Stomach (tissue), 4 donors: ENCODE measurements at regions not wholly inside any gene's neighbourhood (a gene's known extent, or its start where the extent isn't known, plus 50 kb on each side); places are given as distances from the start of the nearest gene placed in this dataset.

Experiments used
- CTCF ChIP-seq, 7 experiments: fragments of 450-650 bp in 4 of 7; fragments of 200-600 bp in 3 of 7; sonication (generic) in 3 of 7; IDR thresholded peaks; one replicate each; pipeline ENCODE4 v1.5.1; 2016 to 2019; ENCODE audit warnings: antibody characterized with exemption in 7 of 7, control low read depth in 2 of 7, mild to moderate bottlenecking in 1 of 7
- EP300 ChIP-seq: sonication (generic); formaldehyde crosslinking; IDR thresholded peaks from one replicate; pipeline ENCODE4 v1.6.1; 2017; ENCODE audit warnings: antibody characterized with exemption
- POLR2A ChIP-seq, 4 donors: fragments of 450-650 bp; IDR thresholded peaks; one replicate each; pipeline ENCODE4 v1.6.1; 2016; ENCODE audit warnings: antibody characterized with exemption in 4 of 4, control low read depth in 2 of 4, mild to moderate bottlenecking in 1 of 4, moderate library complexity in 1 of 4
- POLR2AphosphoS5 ChIP-seq, 3 donors: sonication (generic); formaldehyde crosslinking; IDR thresholded peaks; one replicate each; pipeline ENCODE4 v1.6.1; 2016; ENCODE audit warnings: antibody characterized with exemption in 3 of 3

GRCh38 chrX:137227151-137227550, 193.4 kb upstream of the GPR101 start:
- TF ChIP-seq CTCF (IDR thresholded peaks at IDR 0.05) = no peak
- no peak for TF ChIP-seq POLR2A (IDR thresholded peaks at IDR 0.05)
- TF ChIP-seq POLR2AphosphoS5 (IDR thresholded peaks at IDR 0.05) = no peak
- no peak for TF ChIP-seq EP300
